NCI-H226 (cell line): ENCODE measurements at regions not wholly inside any gene's neighbourhood (a gene's known extent, or its start where the extent isn't known, plus 50 kb on each side); places are given as distances from the start of the nearest gene placed in this dataset.
A peak's percentile ranks its signal among the peaks of the same experiment; 100 is the strongest.

Source experiments
- DNase-seq: peaks from one replicate; pipeline ENCODE4 v3.0.0-alpha.2; 2015

GRCh38 chr3:40593351-40593750 is 68.6 kb downstream of the ZNF621 start:
- DNase-seq = peak; percentile 77

GRCh38 chr3:40597441-40597840 is 72.7 kb downstream of the ZNF621 start:
- peak; percentile 68 for DNase-seq

DNA sequence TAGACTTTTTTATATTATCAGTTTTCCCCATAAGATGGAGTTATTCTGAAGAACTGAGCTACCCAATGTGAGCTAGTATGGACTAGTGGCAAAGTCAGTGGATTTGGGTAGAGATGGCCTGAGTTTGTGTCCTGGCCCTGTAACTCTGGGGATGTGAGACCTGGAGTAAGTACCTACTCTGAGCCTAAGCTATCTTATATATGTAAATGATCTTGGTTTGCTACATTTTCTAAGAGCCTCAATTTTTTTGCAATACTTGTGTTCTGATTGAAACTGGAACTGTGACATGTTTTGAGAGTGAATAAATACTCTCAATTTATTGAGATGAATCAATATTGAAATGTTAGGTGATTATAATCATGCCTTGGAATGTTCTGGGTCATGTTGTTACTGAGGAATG is 73.6 kb downstream of the ZNF621 start:
- DNase-seq = no peak

- no peak for DNase-seq
Measured at GRCh38 chr3:40598962-40599361, 74.2 kb downstream of the ZNF621 start.

- peak; percentile 39 for DNase-seq
Measured at GRCh38 chr3:40602778-40603385, 78.1 kb downstream of the ZNF621 start.

DNA sequence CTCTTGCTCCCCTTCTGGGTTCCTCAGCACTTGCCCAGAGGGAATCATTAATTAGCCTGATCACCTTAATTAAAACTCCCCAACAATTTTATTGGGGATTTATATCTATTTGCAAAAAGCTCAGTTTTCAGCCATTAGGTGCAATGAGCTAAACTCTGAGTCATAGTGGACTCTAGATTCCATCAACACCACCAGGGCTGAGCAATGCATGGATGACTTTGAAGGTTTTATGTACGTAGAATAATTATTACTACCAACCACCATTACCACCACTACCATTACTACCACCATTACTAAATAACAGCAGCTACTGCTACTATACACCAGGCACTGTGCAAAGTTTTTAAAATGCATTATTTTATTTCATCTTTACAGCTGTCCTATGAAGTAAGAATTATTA is 81.2 kb downstream of the ZNF621 start:
- no peak for DNase-seq

GRCh38 chr3:40608091-40608490 is 83.3 kb downstream of the ZNF621 start:
- DNase-seq = peak; percentile 66

DNA sequence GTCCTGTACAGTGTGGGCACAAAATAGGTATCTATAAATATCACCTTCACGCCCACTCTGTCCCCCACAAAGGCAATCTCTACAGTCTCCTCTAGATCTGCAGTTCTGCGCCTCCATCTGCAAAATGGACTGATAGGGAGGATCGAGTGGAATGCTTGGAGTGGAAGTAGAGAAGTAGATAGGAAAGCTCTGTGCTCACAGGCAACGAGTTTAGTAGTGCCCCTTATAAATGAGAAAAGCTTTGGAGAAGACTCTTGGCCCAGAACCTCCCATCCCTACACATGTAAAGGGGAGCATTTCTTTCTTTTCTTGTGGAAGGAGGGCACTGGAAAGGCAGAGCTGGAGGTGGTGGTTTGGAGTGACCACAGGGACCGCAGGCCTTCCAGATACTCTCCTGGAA is 88.5 kb downstream of the ZNF621 start:
- no peak for DNase-seq

DNA sequence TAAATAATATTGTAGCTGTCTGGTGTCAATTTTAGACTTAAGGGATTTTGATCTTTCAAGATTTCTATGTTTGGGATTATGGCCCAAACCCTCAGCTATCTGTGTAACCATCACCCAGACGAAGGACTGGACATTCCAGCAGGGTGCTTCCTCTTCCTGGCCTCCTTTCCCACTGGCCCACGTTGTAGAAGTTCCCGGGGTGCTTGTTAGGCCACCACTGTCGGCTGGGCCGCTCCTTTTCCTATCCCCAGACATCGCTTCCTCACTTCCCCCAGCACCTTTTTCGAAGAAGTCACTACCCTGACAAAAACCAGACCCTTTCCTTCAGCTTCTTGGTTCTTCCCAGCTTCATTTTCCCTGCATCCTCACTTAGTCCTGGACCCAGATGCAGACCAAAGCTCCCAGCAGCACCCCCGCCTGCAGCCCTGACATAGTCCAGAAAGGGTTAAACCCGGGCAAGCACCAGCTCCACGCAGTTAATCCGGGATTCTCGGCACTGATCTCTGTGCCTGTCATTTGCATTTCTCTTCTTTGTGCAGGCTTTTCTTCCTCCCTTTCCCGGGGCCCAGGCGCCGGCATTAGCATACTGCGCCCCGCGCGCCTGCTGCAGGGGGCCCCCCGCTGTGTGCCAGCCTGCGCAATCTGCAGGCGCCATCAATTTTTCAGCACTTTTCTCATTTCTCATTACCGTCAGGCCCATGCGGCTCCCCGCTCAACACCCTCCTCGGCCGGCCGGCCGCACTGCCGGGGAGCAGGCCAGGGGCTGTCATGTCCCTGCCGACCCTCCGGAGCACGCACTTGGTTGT is 90.6 kb downstream of the ZNF621 start:
- no peak for DNase-seq

- DNase-seq = no peak
Measured at GRCh38 chr3:40615918-40616819, 91.4 kb downstream of the ZNF621 start.

- DNase-seq = no peak
Measured at GRCh38 chr3:40617084-40617483, 92.3 kb downstream of the ZNF621 start.

DNA sequence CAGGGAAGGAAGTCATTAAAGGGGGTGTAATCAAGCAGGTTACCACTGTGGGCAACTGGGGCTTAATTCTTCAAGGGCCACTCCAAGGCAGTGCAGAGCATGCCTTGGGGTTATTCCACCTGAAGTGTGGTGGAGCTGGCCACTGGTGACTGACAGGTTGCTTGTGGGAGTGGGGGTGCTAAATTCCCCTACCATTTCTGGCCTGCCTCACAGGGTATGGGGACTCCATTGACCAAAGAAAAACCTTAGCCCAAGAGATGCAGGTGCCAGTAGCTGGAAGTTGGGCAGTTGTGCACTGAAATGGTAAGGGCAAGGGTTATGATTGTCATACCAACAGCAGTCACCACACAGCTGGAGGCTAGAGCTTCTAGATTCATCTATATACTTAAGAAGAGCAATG is 93.4 kb downstream of the ZNF621 start:
- DNase-seq = no peak

GRCh38 chr3:40620151-40620550 is 95.4 kb downstream of the ZNF621 start:
- DNase-seq = no peak

DNA sequence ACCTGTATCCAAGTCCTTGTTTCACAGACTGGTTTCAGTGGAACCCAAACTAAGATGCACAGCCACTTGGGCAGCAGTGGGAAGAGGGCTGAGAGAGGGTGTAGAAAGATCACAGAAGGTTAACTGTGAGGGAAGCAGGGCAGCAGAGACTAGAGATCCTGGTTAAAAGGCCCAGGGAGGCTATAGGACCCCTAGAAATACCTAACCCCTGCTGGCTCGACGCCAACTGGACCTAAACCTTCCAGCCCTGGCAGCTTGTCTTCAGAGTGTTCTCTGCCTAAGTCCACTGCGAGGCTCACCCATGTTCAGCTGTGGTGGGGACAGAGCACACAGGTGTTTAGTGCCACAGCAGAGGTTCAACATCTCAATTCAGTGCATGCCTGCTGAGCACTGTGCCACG is 96.5 kb downstream of the ZNF621 start:
- DNase-seq = no peak

- peak; percentile 51 for DNase-seq
Measured at GRCh38 chr3:40623567-40623966, 98.8 kb downstream of the ZNF621 start.

DNA sequence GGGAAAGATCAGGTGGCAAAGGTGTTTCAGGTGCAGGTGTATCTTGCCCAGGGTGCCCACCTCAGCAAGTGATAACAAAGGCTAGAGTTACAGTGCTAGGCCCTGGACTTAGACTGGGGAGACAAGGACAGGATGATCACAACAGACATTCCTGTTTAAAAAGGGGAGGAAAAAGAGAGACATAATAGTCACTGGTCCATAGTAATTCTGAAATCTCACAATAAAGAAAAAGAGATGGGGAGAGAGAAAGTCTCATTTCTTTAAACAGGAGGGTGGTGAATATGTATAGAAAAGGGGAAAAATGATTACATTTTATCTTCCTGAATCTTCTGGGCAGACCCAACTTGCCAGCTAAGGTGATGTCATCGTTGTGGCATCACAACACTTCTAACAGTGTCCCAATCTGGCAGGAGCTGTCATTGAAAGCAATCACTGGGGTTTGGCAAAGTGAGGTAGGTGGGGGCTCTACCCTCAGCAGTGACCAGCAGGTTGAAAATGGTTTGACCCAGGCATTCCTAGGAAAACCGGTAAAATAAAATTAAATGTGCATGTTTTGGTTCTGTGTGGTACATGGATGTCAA is 99.5 kb downstream of the ZNF621 start:
- DNase-seq = no peak

- DNase-seq = no peak
Measured at GRCh38 chr3:40627095-40627494, 102.3 kb downstream of the ZNF621 start.

GRCh38 chr3:40628984-40629383 is 104.2 kb downstream of the ZNF621 start:
- no peak for DNase-seq

DNA sequence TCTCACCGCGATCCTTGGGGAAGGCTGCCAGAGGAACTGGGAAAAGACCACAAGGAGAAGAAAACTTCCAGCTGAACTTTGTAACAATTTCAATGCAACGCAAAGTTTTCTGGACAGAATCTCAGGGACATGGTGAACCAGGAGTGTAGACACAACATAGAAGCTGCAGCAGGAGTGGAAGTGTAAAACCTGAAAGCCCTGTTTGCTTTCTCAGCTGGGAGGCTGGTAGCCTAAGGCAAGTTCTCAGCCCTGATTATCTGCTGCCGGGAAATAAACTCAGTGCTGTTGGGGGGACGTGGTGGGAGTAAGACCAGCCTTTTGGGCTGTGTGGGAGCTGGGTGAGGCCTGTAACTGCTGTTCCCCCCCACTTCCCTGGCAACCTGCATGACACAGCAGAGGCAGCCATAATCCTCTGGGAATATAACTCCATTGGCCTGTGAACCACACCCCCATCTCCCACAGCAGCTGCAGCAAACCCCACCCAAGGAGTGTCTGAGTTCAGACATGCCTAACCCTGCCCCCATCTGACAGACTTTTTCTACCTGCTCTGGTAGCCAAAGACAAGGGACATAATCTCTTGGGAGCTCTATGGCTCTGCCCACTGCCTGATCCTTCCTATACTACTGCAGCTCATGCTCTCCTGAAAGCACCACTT is 106.7 kb downstream of the ZNF621 start:
- no peak for DNase-seq

DNA sequence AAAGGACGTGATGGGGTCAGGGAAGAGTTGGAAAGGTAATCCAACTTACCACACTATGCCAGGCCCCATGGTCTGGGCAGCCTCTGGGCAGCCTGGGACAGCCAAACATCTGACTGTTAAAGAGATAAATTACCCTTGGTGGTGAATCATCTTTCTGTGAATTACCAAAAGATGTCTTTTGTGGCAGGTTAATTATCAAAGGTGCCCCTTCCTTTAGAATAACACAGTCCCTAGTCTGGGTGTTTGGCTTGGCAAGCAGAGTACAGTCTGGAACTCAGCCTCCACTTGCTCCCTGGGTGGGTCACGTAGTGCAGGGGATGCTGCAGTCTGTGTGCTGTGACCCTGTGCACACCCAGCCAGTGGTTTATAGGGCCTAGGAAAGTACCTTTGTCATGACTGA is 113.1 kb downstream of the ZNF621 start:
- DNase-seq = no peak

- no peak for DNase-seq
Measured at GRCh38 chr3:40639006-40639405, 114.2 kb downstream of the ZNF621 start.

DNA sequence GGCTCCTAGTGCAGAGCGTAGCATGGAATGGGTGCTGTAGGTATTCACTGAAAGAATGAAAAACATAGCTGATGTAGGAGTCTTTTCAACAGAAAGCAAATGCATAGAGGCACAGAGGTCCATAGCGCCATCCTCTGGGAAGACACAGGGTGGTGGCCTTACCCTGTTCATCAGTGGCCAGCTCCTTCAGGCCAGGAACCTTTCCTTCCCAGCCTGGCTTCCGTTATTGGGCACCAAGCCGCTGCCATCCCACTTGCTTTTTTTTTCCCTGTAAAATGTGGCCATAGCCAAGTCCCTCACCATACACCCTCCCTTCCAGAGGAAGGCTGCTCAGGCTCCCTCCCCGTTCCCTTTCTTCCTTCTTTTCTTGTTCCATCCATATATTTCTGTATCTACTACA is 118.1 kb downstream of the ZNF621 start:
- DNase-seq = no peak

- DNase-seq = no peak
Measured at GRCh38 chr3:40645883-40646282, 121.1 kb downstream of the ZNF621 start.
